Activated CD8-positive, alpha-beta memory T cell treated with anti-CD3 and anti-CD28 coated beads, Interleukin-2, amount 50 U/mL, for 4 hours (primary cell): ENCODE measurements at regions not wholly inside any gene's neighbourhood (a gene's known extent, or its start where the extent isn't known, plus 50 kb on each side); places are given as distances from the start of the nearest gene placed in this dataset.
"Not testable (repeated sequence)": the region's sequence is repeated elsewhere in the genome, so short reads cannot be mapped to it uniquely, and the experiment has no call there.

Experiments used
- DNase-seq: peaks from one replicate; pipeline ENCODE4 v3.0.0-alpha.2; 2020

- DNase-seq: no peak
Observed at GRCh38 chr22:22074634-22075381, 92.2 kb upstream of the TOP3B start.

- no peak for DNase-seq
Observed at GRCh38 chr22:22073769-22074561, 91.4 kb upstream of the TOP3B start.

- no peak for DNase-seq
Observed at GRCh38 chr22:22072169-22072836, 89.7 kb upstream of the TOP3B start.

GRCh38 chr22:22071455-22071854 is 88.9 kb upstream of the TOP3B start:
- no peak for DNase-seq

- DNase-seq: no peak
Observed at GRCh38 chr22:22070371-22070824, 87.8 kb upstream of the TOP3B start.

- no peak for DNase-seq
Observed at GRCh38 chr22:22069450-22070370, 87.1 kb upstream of the TOP3B start.

GRCh38 chr22:22068657-22069056 is 86.1 kb upstream of the TOP3B start:
- no peak for DNase-seq

GRCh38 chr22:22068025-22068424 is 85.4 kb upstream of the TOP3B start:
- DNase-seq: no peak

- DNase-seq: no peak
Observed at GRCh38 chr22:22067192-22067591, 84.6 kb upstream of the TOP3B start.

- no peak for DNase-seq
Observed at GRCh38 chr22:22064580-22064979, 82.0 kb upstream of the TOP3B start.

GRCh38 chr22:22062306-22062793 is 79.8 kb upstream of the TOP3B start:
- DNase-seq: no peak

GRCh38 chr22:22061085-22062077 is 78.8 kb upstream of the TOP3B start:
- DNase-seq: no peak

- peak; percentile 42 for DNase-seq
Observed at GRCh38 chr22:22060200-22061084, 77.9 kb upstream of the TOP3B start.

GRCh38 chr22:22059291-22060002 is 76.9 kb upstream of the TOP3B start:
- DNase-seq: no peak

- no peak for DNase-seq
Observed at GRCh38 chr22:22058633-22059290, 76.2 kb upstream of the TOP3B start.

GRCh38 chr22:22057617-22058378 is 75.2 kb upstream of the TOP3B start:
- no peak for DNase-seq

GRCh38 chr22:22056809-22057594 is 74.4 kb upstream of the TOP3B start:
- not testable (repeated sequence) for DNase-seq
